HG02763 (cell line): ENCODE measurements at regions not wholly inside any gene's neighbourhood (a gene's known extent, or its start where the extent isn't known, plus 50 kb on each side); places are given as distances from the start of the nearest gene placed in this dataset.
"Not testable (repeated sequence)": the region's sequence is repeated elsewhere in the genome, so short reads cannot be mapped to it uniquely, and the experiment has no call there.

ENCODE experiments used
- ATAC-seq: cut with Tn5 transposase; IDR thresholded peaks from one replicate; pipeline ENCODE4 v1.9.1; 2021; ENCODE audit warnings: mild to moderate bottlenecking, moderate library complexity; ENCODE audit not compliant: unreplicated experiment

- not testable (repeated sequence) for ATAC-seq
These were observed 122.0 kb upstream of the ZCCHC13 start for GRCh38 chrX:74181976-74182375.

DNA sequence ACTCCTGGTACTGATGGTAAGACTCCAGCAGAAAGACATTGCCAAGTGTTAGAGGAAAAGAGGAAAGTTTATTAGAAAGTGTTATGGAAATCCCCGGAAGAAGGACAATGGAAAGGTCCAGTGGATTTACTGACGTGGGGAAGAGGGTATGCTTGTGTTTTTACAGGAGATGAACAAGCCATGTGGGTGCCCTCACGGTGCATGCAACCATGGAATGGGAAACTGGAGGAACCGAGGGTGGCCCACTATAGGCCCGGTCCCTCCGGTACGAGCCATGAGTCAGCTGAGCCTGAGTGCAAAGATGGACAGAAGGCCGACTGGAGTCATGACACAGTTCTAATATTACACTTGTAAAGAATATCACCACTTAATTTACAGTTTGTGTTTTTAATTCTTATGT is 123.3 kb upstream of the ZCCHC13 start:
- no peak for ATAC-seq

DNA sequence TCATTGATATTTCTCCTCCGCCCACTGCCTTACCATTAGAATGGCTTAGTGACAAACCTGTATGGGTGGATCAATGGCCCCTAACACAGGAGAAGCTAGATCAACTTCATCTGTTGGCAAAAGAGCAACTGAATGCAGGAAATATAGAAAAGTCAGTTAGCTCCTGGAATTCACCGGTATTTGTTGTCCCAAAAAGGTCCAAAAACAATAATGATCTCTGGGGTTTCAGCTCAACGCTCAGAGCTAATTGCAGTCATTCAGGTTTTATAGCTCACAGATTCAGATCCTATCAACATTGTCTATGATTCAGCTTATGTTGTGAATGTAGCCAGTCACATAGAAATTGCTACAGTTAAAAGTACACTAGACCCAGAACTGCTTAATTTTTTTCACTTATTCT is 124.0 kb upstream of the ZCCHC13 start:
- no peak for ATAC-seq

DNA sequence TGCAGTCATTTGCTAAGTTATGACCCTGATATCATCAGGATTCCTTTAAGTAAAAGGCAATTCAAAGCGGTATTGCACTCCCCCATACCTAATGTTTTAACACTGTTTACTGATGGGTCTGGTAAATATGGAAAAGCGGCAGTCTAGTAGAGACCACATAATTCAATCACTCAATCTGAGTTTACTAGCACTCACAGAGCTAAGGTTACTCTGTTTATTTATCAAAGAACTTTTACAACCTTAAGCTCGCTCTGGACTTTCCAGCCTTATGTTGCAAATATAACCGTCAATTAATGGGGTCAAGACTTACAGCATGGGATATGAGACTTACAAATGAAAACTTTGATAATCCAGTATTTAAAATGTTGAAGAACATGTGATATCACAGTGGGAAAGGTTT is 124.5 kb upstream of the ZCCHC13 start:
- no peak for ATAC-seq

GRCh38 chrX:74179071-74179470 is 124.9 kb upstream of the ZCCHC13 start:
- no peak for ATAC-seq

DNA sequence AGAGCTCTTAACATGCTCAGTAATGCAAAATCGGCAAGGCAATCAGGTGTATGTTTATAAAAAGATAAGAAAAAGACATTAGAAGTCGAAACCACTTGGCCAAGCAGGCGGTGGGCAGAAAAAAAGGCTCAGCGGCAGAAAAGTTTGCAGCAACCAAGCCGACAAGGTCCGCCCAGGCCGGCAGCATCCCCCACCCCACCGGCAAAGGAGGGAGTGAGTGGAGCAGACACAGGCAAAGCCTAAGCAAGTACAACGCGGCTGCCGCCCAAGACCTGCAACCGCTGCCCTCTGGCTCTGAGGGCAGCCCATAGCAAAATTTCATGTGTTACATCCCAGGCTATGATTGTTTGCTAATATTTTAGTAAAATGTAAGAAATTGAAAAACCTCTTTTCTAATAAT is 125.4 kb upstream of the ZCCHC13 start:
- no peak for ATAC-seq

DNA sequence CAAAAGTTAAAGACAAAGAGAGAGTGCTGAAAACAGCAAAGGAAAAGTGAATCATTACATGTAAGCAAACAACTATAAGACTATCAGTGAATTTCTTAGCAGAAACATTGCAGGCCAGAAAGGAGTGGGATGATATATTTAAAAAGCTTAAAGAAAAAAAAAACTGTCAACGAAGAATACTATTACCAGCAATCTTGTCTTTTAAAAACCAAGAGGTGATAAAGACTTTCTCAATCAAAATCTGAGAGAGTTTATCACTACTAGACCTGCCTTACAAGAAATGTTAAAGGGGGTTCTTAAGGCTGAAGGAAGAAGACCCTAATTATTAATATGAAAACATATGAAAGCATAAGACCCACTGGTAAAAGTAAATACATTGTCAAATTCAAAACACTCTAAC is 132.5 kb upstream of the ZCCHC13 start:
- ATAC-seq = no peak

GRCh38 chrX:74162199-74162598 is 141.8 kb upstream of the ZCCHC13 start:
- ATAC-seq = no peak

DNA sequence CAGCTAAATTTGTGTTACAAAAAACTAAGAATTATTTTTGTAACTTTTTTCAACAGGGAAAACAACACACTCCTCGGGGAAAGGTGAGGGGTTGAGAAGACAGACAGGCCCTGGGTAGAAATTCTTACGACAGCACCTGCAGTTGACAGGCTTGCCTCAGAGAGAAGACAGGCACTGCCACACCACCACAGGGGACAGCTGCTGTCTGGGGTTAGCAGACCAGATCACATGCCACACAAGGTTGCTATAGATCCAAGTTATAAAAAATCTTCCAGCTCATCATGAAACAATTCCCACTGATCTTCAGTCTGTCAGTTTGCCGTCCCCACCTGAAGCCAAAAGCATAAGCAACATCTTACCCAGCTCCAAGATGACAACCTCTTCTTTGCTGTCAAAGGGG is 143.2 kb upstream of the ZCCHC13 start:
- no peak for ATAC-seq

DNA sequence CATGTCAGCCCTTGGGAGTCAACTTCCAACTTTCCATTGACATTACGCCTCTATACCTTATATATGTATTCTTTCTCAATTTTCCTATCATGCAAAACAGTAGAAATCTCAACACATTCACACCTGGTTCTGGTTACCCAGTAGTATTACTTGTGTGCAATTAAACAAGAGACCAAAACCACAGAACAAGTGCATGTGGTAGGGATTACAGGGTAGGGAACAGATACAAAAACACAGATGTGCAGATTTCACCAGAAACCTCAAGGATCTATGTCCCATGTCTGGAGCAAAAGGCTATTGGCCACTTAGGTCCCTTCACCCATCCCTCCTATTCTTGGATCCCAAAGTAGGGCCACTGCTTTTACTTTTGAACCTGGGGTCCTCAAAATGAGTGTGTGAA is 143.6 kb upstream of the ZCCHC13 start:
- ATAC-seq = no peak

GRCh38 chrX:74147439-74147838 is 156.5 kb upstream of the ZCCHC13 start:
- no peak for ATAC-seq

DNA sequence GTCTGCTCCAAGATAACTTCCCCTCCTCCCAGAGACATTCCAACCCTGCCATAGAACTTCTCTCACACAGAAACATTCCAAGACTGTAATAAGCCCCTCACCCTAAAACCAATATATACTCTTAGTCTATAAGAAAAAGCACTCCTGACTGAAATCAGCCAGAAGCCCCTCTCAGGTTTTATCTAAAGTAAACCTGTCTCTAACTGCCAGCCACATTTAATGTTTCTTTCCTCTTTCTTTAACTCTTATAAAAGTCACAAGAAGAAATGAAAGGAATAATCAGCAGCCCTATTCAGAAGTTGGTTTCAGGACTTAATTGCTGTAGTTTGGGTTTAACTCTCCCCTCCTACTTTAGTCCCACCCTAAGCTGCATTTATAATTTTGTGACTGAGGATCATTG is 165.0 kb upstream of the ZCCHC13 start:
- ATAC-seq = no peak

- no peak for ATAC-seq
These were observed 170.7 kb upstream of the ZCCHC13 start for GRCh38 chrX:74133156-74133796.

- no peak for ATAC-seq
These were observed 171.7 kb upstream of the ZCCHC13 start for GRCh38 chrX:74132280-74132679.

DNA sequence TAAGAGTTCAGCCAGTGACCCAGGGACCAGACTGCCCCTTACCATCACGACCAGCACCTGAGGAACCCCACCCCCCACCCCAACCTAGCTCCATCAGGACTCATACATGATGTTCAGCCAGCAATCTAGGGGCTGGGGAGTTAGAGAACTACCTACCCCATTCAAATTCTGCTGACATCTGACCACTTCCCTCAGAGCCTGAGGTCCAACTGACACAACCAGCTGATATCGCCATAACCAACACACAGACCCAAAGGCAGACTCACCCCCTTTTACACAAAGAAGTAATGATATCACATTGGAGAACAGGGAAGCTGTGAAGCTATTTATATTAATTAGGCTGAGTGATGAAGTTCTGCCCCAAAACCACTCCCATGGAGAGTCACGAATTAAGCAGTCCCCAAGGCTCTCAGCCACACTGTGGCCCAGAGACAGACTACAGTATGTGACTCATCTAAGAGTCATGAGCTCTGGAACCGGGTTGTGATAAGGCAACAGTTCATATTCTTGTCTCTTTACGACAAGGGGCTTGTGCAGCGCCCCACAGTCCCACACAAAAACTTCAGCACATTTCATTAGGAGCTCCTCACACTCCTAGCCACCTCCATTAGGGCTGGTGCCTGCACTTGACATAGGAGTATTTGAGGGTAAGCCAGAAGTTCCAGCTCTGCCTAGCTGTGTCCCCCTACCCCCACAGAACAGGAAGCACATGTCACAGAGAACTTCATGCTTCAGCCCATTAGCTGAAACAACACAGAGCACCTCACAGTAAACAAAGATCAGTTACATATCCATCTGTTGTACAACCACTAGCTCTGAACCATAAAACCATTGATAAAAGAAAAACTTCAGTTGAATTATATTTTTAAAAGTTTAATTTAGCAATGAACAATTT is 184.7 kb upstream of the ZCCHC13 start:
- ATAC-seq = no peak

DNA sequence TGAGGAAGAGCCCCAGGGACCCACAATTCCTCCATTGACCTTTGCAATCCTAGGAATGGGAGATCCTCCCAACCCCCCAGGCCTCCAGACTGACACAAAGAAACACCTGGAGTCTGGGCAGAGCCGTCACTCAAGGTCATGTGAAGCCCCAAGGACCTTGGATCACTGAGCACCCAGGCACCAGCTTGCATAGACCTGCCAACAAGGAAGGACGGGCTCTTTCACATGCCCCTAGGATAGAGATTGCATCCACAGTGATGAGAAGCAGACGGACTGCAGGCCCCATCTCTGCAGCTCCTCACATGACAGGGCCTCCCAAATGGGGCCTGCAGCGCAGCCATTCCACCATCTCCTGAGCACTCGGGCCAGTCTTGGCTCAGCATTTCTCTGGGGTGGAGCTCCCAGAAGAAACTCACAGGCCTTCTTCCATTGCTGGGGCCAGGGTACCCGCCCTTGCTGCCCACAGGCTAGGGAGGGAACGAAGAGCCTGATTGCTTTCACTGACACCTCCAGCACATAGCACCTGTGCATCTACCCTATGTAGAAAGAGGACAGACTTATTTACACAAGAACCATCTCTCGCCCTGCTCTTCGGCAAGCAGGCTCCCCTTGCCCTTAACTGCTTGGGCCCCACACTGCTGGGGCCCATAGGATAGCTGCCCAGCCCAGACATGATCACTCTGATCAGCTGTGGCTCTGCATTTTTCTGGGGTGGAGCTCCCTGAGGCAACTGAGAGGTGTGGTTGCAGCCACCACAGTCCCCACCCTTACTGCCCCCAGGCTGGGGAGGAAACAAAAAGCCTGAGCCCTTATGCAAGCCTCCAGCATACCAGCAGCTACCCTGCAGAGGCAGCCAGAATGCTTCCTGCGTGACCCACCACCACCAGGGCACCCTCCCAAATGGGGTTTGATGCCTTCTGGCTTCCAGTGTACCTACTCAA is 185.7 kb upstream of the ZCCHC13 start:
- no peak for ATAC-seq

GRCh38 chrX:74111245-74111644 is 192.7 kb upstream of the ZCCHC13 start:
- no peak for ATAC-seq

DNA sequence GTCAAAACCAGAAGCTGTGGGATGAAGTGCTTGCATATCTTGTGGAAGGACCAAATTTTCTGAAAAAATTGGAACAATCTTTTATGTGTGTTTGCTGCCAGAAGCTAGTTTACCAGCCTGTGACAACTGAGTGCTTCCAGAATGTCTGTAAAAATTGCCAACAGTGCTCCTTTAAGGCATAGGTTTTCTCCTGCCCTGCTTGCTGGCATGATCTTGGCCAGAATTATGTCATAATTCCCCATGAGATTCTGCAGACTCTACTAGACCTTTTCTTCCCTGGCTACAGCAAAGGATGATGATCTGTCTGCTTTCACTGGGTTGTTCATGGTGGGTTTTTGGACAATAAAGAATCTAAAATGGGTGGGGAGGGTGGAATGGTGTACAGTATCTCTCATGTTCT is 196.3 kb upstream of the ZCCHC13 start:
- no peak for ATAC-seq

- no peak for ATAC-seq
These were observed 199.5 kb upstream of the ZCCHC13 start for GRCh38 chrX:74104356-74105015.

- ATAC-seq = not testable (repeated sequence)
These were observed 205.6 kb upstream of the ZCCHC13 start for GRCh38 chrX:74098407-74098806.

- ATAC-seq = no peak
These were observed 213.9 kb upstream of the ZCCHC13 start for GRCh38 chrX:74090049-74090448.
